ENCODE measurements at regions not wholly inside any gene's neighbourhood (a gene's known extent, or its start where the extent isn't known, plus 50 kb on each side); places are given as distances from the start of the nearest gene placed in this dataset.
"Not testable (repeated sequence)": the region's sequence is repeated elsewhere in the genome, so short reads cannot be mapped to it uniquely, and the experiment has no call there.

- no peak for DNase-seq
Measured at GRCh38 chr20:23299673-23300050, 50.9 kb upstream of the NXT1 start.

- no peak for DNase-seq
Measured at GRCh38 chr20:23298926-23299672, 51.5 kb upstream of the NXT1 start.

GRCh38 chr20:23298155-23298554 is 52.4 kb upstream of the NXT1 start:
- no peak for DNase-seq

GRCh38 chr20:23296841-23297701 is 53.5 kb upstream of the NXT1 start:
- DNase-seq = no peak

- no peak for DNase-seq
Measured at GRCh38 chr20:23295934-23296333, 54.7 kb upstream of the NXT1 start.

GRCh38 chr20:23294671-23295070 is 55.9 kb upstream of the NXT1 start:
- DNase-seq = no peak

GRCh38 chr20:23294166-23294565 is 56.4 kb upstream of the NXT1 start:
- no peak for DNase-seq

GRCh38 chr20:23293689-23294088 is 56.9 kb upstream of the NXT1 start:
- DNase-seq = no peak

GRCh38 chr20:23292311-23292710 is 58.3 kb upstream of the NXT1 start:
- not testable (repeated sequence) for DNase-seq

- DNase-seq = no peak
Measured at GRCh38 chr20:23291575-23292240, 58.9 kb upstream of the NXT1 start.

- DNase-seq = no peak
Measured at GRCh38 chr20:23290761-23291574, 59.6 kb upstream of the NXT1 start.

- no peak for DNase-seq
Measured at GRCh38 chr20:23289724-23290395, 60.7 kb upstream of the NXT1 start.

- DNase-seq = no peak
Measured at GRCh38 chr20:23289249-23289648, 61.3 kb upstream of the NXT1 start.

- no peak for DNase-seq
Measured at GRCh38 chr20:23287354-23288190, 63.0 kb upstream of the NXT1 start.

GRCh38 chr20:23286346-23286745 is 64.2 kb upstream of the NXT1 start:
- no peak for DNase-seq

- DNase-seq = no peak
Measured at GRCh38 chr20:23285536-23285935, 65.1 kb upstream of the NXT1 start.

GRCh38 chr20:23284009-23284408 is 66.6 kb upstream of the NXT1 start:
- no peak for DNase-seq

GRCh38 chr20:23283096-23283850 is 67.3 kb upstream of the NXT1 start:
- DNase-seq = no peak

- DNase-seq = no peak
Measured at GRCh38 chr20:23282546-23282945, 68.0 kb upstream of the NXT1 start.

GRCh38 chr20:23282111-23282510 is 68.5 kb upstream of the NXT1 start:
- no peak for DNase-seq

GRCh38 chr20:23279836-23280235 is 70.8 kb upstream of the NXT1 start:
- DNase-seq = no peak

All from CD4-positive, alpha-beta T cell treated with Interleukin-21 for 1 hour (primary cell).